ENCODE measurements at regions not wholly inside any gene's neighbourhood (a gene's known extent, or its start where the extent isn't known, plus 50 kb on each side); places are given as distances from the start of the nearest gene placed in this dataset.

DNA sequence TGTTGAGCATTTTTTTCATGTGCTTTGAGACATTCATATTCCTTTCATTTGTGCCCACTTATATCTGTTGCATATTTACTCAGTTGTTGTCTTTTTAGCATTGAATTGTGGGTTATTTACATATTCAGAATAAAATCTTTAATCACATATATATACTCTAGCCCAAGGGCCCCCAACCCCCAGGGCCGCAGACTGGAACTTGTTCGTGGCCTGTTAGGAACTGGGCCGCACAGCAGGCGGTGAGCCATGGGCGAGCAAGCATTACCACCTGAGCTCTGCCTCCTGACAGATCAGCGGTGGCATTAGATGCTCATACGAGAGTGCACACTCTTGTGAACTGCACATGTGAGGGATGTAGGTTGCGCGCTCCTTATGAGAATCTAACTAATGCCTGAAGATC is 480.6 kb downstream of the KCTD8 start:
- TF ChIP-seq, protein P1, sequence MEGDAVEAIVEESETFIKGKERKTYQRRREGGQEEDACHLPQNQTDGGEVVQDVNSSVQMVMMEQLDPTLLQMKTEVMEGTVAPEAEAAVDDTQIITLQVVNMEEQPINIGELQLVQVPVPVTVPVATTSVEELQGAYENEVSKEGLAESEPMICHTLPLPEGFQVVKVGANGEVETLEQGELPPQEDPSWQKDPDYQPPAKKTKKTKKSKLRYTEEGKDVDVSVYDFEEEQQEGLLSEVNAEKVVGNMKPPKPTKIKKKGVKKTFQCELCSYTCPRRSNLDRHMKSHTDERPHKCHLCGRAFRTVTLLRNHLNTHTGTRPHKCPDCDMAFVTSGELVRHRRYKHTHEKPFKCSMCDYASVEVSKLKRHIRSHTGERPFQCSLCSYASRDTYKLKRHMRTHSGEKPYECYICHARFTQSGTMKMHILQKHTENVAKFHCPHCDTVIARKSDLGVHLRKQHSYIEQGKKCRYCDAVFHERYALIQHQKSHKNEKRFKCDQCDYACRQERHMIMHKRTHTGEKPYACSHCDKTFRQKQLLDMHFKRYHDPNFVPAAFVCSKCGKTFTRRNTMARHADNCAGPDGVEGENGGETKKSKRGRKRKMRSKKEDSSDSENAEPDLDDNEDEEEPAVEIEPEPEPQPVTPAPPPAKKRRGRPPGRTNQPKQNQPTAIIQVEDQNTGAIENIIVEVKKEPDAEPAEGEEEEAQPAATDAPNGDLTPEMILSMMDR (IDR thresholded peaks at IDR 0.05): no peak
- TF ChIP-seq ZFX (IDR thresholded peaks at IDR 0.05; ENCODE audit: borderline replicate concordance): no peak
- H3K27ac ChIP-seq: no peak overlapping the region

DNA sequence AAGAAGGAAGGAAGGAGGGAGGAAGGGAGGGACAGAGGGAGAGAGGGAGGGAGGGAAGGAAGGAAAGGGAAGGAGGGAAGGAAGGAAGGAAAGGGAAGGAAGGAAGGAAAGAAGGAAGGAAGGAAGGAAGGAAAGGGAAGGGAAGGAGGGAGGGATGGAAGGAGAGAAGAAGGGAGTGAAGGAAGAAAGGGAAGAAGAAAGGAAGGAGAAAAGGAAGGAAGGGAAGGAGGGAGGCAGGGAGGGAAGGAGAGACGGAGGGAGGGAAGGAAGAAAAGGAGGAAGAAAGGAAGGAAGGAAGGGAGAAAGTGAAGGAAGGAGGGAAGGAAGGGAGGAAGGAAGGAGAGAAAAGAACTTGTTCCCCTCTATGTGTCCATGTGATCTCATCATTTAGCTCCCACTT is 465.0 kb downstream of the KCTD8 start:
- no peak overlapping the region for H3K27ac ChIP-seq
- TF ChIP-seq, protein P1 (IDR thresholded peaks at IDR 0.05): no peak

DNA sequence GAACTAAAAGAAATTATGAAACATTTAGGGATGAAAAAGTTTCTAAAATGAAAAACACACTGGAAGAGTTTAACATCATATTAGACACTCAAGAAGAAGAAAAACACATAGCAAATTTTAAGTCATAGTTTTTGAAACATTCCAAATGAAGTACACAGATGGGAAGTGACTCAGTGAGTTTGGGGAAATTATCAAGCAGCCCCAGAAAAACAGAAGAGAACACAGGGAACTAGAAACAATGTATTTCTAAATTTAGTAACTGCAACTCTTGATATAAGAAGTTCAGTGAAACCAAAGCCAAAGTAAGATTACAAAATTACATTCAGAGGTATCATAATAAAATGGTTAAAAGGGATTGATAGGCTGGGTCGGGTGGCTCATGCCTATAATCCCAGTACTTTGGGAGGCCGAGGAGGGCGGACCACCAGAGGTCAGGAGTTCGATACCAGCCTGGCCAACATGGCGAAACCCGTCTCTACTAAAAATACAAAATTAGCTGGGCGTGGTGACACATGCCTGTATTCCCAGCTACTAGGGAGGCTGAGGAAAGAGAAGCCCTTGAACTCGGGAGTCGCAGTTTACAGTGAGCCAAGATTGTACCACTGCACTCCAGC is 461.2 kb downstream of the KCTD8 start:
- TF ChIP-seq ZFX (IDR thresholded peaks at IDR 0.05; ENCODE audit: borderline replicate concordance): no peak
- TF ChIP-seq, protein P1 (IDR thresholded peaks at IDR 0.05): no peak
- no peak overlapping the region for H3K27ac ChIP-seq

DNA sequence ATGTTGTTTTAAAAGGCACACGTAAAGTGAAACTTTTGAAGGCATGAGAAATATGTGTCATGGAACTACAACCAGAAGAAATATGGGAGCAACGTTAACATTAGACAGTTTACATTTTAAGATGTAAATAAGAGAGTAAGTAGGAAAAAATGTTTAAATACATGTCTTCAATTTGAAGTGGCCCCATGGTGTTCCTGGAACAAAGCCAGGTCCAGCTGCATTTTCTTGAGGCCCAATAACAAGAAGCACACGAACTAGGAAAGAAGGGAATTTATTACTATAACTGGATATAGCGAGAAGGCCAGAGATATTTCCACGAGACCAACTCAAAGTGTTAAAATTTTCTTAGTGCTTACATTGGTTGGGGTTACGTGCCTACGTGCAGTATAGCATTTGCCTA is 458.1 kb downstream of the KCTD8 start:
- H3K27ac ChIP-seq: no peak overlapping the region
- TF ChIP-seq, protein P1 (IDR thresholded peaks at IDR 0.05): no peak
- TF ChIP-seq ZFX (IDR thresholded peaks at IDR 0.05; ENCODE audit: borderline replicate concordance): no peak

DNA sequence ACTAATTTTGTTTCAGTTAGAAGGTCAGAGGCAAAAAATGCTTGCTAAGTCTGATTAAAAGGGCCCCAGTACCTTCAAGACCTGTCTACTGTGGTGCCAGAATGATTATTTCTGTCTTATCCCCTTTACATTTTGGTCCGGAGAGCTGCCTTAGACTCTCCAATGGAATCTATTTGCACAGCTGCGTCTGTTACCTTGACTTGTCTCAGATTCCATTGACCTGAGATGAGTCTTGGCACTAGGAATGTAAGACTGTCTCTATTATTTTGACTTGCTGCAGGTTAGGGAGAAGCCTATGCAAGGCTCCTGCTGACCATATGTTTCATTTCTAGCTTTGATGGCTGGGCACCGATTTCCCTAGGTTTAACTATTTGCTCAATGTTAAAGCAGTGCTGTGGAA is 457.6 kb downstream of the KCTD8 start:
- TF ChIP-seq ZFX (IDR thresholded peaks at IDR 0.05; ENCODE audit: borderline replicate concordance): no peak
- TF ChIP-seq, protein P1 (IDR thresholded peaks at IDR 0.05): no peak
- H3K27ac ChIP-seq: no peak overlapping the region

DNA sequence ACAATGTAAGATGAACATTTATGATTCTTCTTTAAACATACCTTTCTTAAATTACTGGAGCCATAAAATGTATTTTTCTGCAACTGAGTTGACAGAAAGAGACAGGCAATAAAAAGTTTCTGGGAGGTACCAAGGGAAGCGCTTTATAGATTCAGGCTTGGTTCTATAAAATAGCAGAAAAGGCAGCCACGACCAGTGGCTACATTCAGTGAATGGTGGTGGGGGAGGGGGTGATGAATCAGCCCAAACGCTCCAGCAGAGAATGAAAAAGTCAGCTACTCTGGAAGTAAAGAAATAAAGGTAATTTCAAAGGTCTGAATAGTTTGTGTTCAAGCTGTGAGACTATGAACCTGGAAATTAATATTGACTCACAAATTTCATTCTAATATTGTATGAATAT is 456.1 kb downstream of the KCTD8 start:
- H3K27ac ChIP-seq: no peak overlapping the region
- TF ChIP-seq, protein P1 (IDR thresholded peaks at IDR 0.05): no peak
- TF ChIP-seq ZFX (IDR thresholded peaks at IDR 0.05; ENCODE audit: borderline replicate concordance): no peak

DNA sequence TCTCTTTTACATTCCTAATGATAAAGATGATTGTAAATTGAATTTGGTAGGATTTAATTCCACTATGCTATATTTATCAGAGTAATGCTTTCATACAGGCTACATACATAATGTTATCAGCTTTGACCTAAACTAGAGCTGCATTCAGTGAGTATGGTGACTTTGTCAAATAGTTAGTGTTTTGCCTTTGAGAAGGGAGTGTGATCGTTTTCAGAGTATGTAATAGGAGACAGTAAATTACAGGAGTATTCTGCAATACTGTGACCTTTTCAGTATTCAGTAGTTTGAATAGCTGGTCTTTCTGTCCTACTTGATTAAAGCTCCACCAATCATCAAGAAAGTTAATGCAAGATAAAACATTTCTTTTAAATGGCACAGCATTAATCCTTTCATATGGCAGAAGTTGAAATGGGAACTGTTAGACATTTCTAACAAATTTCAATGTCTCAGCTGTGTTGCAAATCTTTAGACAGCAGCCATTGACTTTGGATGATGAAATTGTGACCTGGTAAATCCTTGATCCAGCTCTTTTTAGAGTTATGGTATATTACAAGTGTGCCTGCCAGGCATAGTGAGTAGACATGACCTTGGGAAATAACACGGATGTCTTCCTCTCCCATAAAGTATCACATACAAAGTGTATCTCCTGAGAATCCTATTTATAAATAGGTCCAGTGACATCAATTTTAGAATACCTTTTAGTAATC is 455.3 kb downstream of the KCTD8 start:
- TF ChIP-seq, protein P1 (IDR thresholded peaks at IDR 0.05): no peak
- no peak for TF ChIP-seq ZFX (IDR thresholded peaks at IDR 0.05; ENCODE audit: borderline replicate concordance)

More for the DNA sequence above, 455.3 kb downstream of the KCTD8 start:
- no peak overlapping the region for H3K27ac ChIP-seq

Data from 22Rv1 (cell line).